ENCODE measurements at regions not wholly inside any gene's neighbourhood (a gene's known extent, or its start where the extent isn't known, plus 50 kb on each side); places are given as distances from the start of the nearest gene placed in this dataset.

GRCh38 chr12:77696183-77696582 lies 134.5 kb upstream of the NAV3 start:
- H3K27me3 ChIP-seq (ENCODE audit: insufficient read depth, low read length) = no peaks in the 10 kb centered on the region
- no peak overlapping the region for H2AFZ ChIP-seq (ENCODE audit: low read depth, low read length)
- no peaks in the 10 kb centered on the region for H3K9me3 ChIP-seq (ENCODE audit: low read length)
- no peaks in the 10 kb centered on the region for H3K36me3 ChIP-seq (ENCODE audit: insufficient read depth, low read length)
- H3K4me1 ChIP-seq (ENCODE audit: insufficient read depth, low read length) = no peaks in the 10 kb centered on the region
- H3K4me3 ChIP-seq (ENCODE audit: low read length) = no peak overlapping the region

- Histone ChIP-seq H3K27me3 (ENCODE audit: insufficient read depth, low read length) (no peaks in the 10 kb centered on the region), H2AFZ (ENCODE audit: low read depth, low read length) (no peak overlapping the region), H3K4me3 (ENCODE audit: low read length) (no peak overlapping the region), H3K36me3 (ENCODE audit: insufficient read depth, low read length) (no peaks in the 10 kb centered on the region), H3K4me1 (ENCODE audit: insufficient read depth, low read length) (peaks cover 2% of the 10 kb centered on the region), H3K9me3 (ENCODE audit: low read length) (no peaks in the 10 kb centered on the region)
Measured at GRCh38 chr12:77689510-77690086, 141.1 kb upstream of the NAV3 start.

GRCh38 chr12:77687321-77687720 lies 143.4 kb upstream of the NAV3 start:
- H3K9me3 ChIP-seq (ENCODE audit: low read length) = no peaks in the 10 kb centered on the region
- no peaks in the 10 kb centered on the region for H3K36me3 ChIP-seq (ENCODE audit: insufficient read depth, low read length)
- H2AFZ ChIP-seq (ENCODE audit: low read depth, low read length) = no peak overlapping the region
- no peak overlapping the region for H3K4me3 ChIP-seq (ENCODE audit: low read length)
- no peaks in the 10 kb centered on the region for H3K27me3 ChIP-seq (ENCODE audit: insufficient read depth, low read length)
- peaks cover 2% of the 10 kb centered on the region for H3K4me1 ChIP-seq (ENCODE audit: insufficient read depth, low read length)

GRCh38 chr12:77686760-77687159 lies 143.9 kb upstream of the NAV3 start:
- Histone ChIP-seq H2AFZ (ENCODE audit: low read depth, low read length) (no peak overlapping the region), H3K4me1 (ENCODE audit: insufficient read depth, low read length) (peaks cover 2% of the 10 kb centered on the region), H3K4me3 (ENCODE audit: low read length) (no peak overlapping the region), H3K36me3 (ENCODE audit: insufficient read depth, low read length) (no peaks in the 10 kb centered on the region), H3K27me3 (ENCODE audit: insufficient read depth, low read length) (no peaks in the 10 kb centered on the region), H3K9me3 (ENCODE audit: low read length) (no peaks in the 10 kb centered on the region)

- H3K4me1 ChIP-seq (ENCODE audit: insufficient read depth, low read length) = peaks cover 2% of the 10 kb centered on the region
- no peak overlapping the region for H2AFZ ChIP-seq (ENCODE audit: low read depth, low read length)
- no peaks in the 10 kb centered on the region for H3K9me3 ChIP-seq (ENCODE audit: low read length)
- H3K4me3 ChIP-seq (ENCODE audit: low read length) = no peak overlapping the region
- no peaks in the 10 kb centered on the region for H3K27me3 ChIP-seq (ENCODE audit: insufficient read depth, low read length)
- no peaks in the 10 kb centered on the region for H3K36me3 ChIP-seq (ENCODE audit: insufficient read depth, low read length)
Measured at GRCh38 chr12:77685901-77686300, 144.8 kb upstream of the NAV3 start.

GRCh38 chr12:77685112-77685511 lies 145.6 kb upstream of the NAV3 start:
- Histone ChIP-seq H3K4me3 (ENCODE audit: low read length) (no peak overlapping the region), H3K27me3 (ENCODE audit: insufficient read depth, low read length) (no peaks in the 10 kb centered on the region), H3K4me1 (ENCODE audit: insufficient read depth, low read length) (peaks cover 2% of the 10 kb centered on the region), H3K36me3 (ENCODE audit: insufficient read depth, low read length) (no peaks in the 10 kb centered on the region), H2AFZ (ENCODE audit: low read depth, low read length) (no peak overlapping the region), H3K9me3 (ENCODE audit: low read length) (no peaks in the 10 kb centered on the region)

- no peaks in the 10 kb centered on the region for H3K9me3 ChIP-seq (ENCODE audit: low read length)
- H3K4me3 ChIP-seq (ENCODE audit: low read length) = no peak overlapping the region
- peaks cover 2% of the 10 kb centered on the region for H3K4me1 ChIP-seq (ENCODE audit: insufficient read depth, low read length)
- H2AFZ ChIP-seq (ENCODE audit: low read depth, low read length) = no peak overlapping the region
- no peaks in the 10 kb centered on the region for H3K36me3 ChIP-seq (ENCODE audit: insufficient read depth, low read length)
- H3K27me3 ChIP-seq (ENCODE audit: insufficient read depth, low read length) = no peaks in the 10 kb centered on the region
Measured at GRCh38 chr12:77682488-77682887, 148.2 kb upstream of the NAV3 start.

GRCh38 chr12:77681726-77682125 lies 149.0 kb upstream of the NAV3 start:
- Histone ChIP-seq H3K9me3 (ENCODE audit: low read length) (no peaks in the 10 kb centered on the region), H2AFZ (ENCODE audit: low read depth, low read length) (no peak overlapping the region), H3K4me1 (ENCODE audit: insufficient read depth, low read length) (peaks cover 2% of the 10 kb centered on the region), H3K36me3 (ENCODE audit: insufficient read depth, low read length) (no peaks in the 10 kb centered on the region), H3K4me3 (ENCODE audit: low read length) (no peak overlapping the region), H3K27me3 (ENCODE audit: insufficient read depth, low read length) (no peaks in the 10 kb centered on the region)

- H3K4me3 ChIP-seq (ENCODE audit: low read length) = no peak overlapping the region
- no peaks in the 10 kb centered on the region for H3K36me3 ChIP-seq (ENCODE audit: insufficient read depth, low read length)
- H3K4me1 ChIP-seq (ENCODE audit: insufficient read depth, low read length) = no peaks in the 10 kb centered on the region
- no peaks in the 10 kb centered on the region for H3K27me3 ChIP-seq (ENCODE audit: insufficient read depth, low read length)
- H3K9me3 ChIP-seq (ENCODE audit: low read length) = no peaks in the 10 kb centered on the region
- H2AFZ ChIP-seq (ENCODE audit: low read depth, low read length) = no peak overlapping the region
Measured at GRCh38 chr12:77679686-77680085, 151.0 kb upstream of the NAV3 start.

GRCh38 chr12:77678621-77679020 lies 152.1 kb upstream of the NAV3 start:
- H3K9me3 ChIP-seq (ENCODE audit: low read length) = no peaks in the 10 kb centered on the region
- H3K4me1 ChIP-seq (ENCODE audit: insufficient read depth, low read length) = no peaks in the 10 kb centered on the region
- no peak overlapping the region for H3K4me3 ChIP-seq (ENCODE audit: low read length)
- H2AFZ ChIP-seq (ENCODE audit: low read depth, low read length) = no peak overlapping the region
- no peaks in the 10 kb centered on the region for H3K36me3 ChIP-seq (ENCODE audit: insufficient read depth, low read length)
- H3K27me3 ChIP-seq (ENCODE audit: insufficient read depth, low read length) = no peaks in the 10 kb centered on the region

GRCh38 chr12:77667101-77667500 lies 163.6 kb upstream of the NAV3 start:
- no peaks in the 10 kb centered on the region for H3K4me1 ChIP-seq (ENCODE audit: insufficient read depth, low read length)
- no peaks in the 10 kb centered on the region for H3K36me3 ChIP-seq (ENCODE audit: insufficient read depth, low read length)
- H2AFZ ChIP-seq (ENCODE audit: low read depth, low read length) = no peak overlapping the region
- H3K9me3 ChIP-seq (ENCODE audit: low read length) = no peaks in the 10 kb centered on the region
- H3K27me3 ChIP-seq (ENCODE audit: insufficient read depth, low read length) = no peaks in the 10 kb centered on the region
- no peak overlapping the region for H3K4me3 ChIP-seq (ENCODE audit: low read length)

- Histone ChIP-seq H3K36me3 (ENCODE audit: insufficient read depth, low read length) (no peaks in the 10 kb centered on the region), H3K27me3 (ENCODE audit: insufficient read depth, low read length) (no peaks in the 10 kb centered on the region), H3K4me3 (ENCODE audit: low read length) (no peak overlapping the region), H2AFZ (ENCODE audit: low read depth, low read length) (no peak overlapping the region), H3K9me3 (ENCODE audit: low read length) (no peaks in the 10 kb centered on the region), H3K4me1 (ENCODE audit: insufficient read depth, low read length) (peaks cover 3% of the 10 kb centered on the region)
Measured at GRCh38 chr12:77648716-77649115, 182.0 kb upstream of the NAV3 start.

- no peaks in the 10 kb centered on the region for H3K9me3 ChIP-seq (ENCODE audit: low read length)
- H3K36me3 ChIP-seq (ENCODE audit: insufficient read depth, low read length) = no peaks in the 10 kb centered on the region
- H3K27me3 ChIP-seq (ENCODE audit: insufficient read depth, low read length) = no peaks in the 10 kb centered on the region
- no peak overlapping the region for H3K4me3 ChIP-seq (ENCODE audit: low read length)
- H2AFZ ChIP-seq (ENCODE audit: low read depth, low read length) = no peak overlapping the region
- peaks cover 3% of the 10 kb centered on the region for H3K4me1 ChIP-seq (ENCODE audit: insufficient read depth, low read length)
Measured at GRCh38 chr12:77645966-77646598, 184.6 kb upstream of the NAV3 start.
